HG03378 (cell line): ENCODE measurements at regions not wholly inside any gene's neighbourhood (a gene's known extent, or its start where the extent isn't known, plus 50 kb on each side); places are given as distances from the start of the nearest gene placed in this dataset.

Source experiments
- ATAC-seq: cut with Tn5 transposase; IDR thresholded peaks from one replicate; pipeline ENCODE4 v1.9.1; 2021; ENCODE audit warnings: mild to moderate bottlenecking, moderate library complexity; ENCODE audit not compliant: unreplicated experiment

- no peak for ATAC-seq
Measured at GRCh38 chr15:95296643-95297042, 1033.9 kb upstream of the NR2F2 start.

GRCh38 chr15:95298729-95299128 lies 1031.8 kb upstream of the NR2F2 start:
- ATAC-seq = no peak

GRCh38 chr15:95300958-95301357 lies 1029.5 kb upstream of the NR2F2 start:
- ATAC-seq = no peak

- ATAC-seq = no peak
Measured at GRCh38 chr15:95302206-95302605, 1028.3 kb upstream of the NR2F2 start.

GRCh38 chr15:95302809-95303208 lies 1027.7 kb upstream of the NR2F2 start:
- ATAC-seq = no peak

- no peak for ATAC-seq
Measured at GRCh38 chr15:95303713-95304112, 1026.8 kb upstream of the NR2F2 start.

- no peak for ATAC-seq
Measured at GRCh38 chr15:95304151-95304946, 1026.2 kb upstream of the NR2F2 start.

- ATAC-seq = no peak
Measured at GRCh38 chr15:95304947-95305400, 1025.5 kb upstream of the NR2F2 start.

- ATAC-seq = no peak
Measured at GRCh38 chr15:95307115-95307514, 1023.4 kb upstream of the NR2F2 start.

- no peak for ATAC-seq
Measured at GRCh38 chr15:95319242-95319641, 1011.3 kb upstream of the NR2F2 start.

- ATAC-seq = no peak
Measured at GRCh38 chr15:95323796-95324195, 1006.7 kb upstream of the NR2F2 start.

- no peak for ATAC-seq
Measured at GRCh38 chr15:95324656-95325055, 1005.8 kb upstream of the NR2F2 start.

- no peak for ATAC-seq
Measured at GRCh38 chr15:95325763-95326404, 1004.6 kb upstream of the NR2F2 start.

- ATAC-seq = no peak
Measured at GRCh38 chr15:95326431-95327182, 1003.9 kb upstream of the NR2F2 start.

GRCh38 chr15:95327183-95327525 lies 1003.3 kb upstream of the NR2F2 start:
- ATAC-seq = no peak

GRCh38 chr15:95327661-95328060 lies 1002.8 kb upstream of the NR2F2 start:
- ATAC-seq = no peak

GRCh38 chr15:95328559-95328958 lies 1001.9 kb upstream of the NR2F2 start:
- no peak for ATAC-seq

GRCh38 chr15:95329362-95329761 lies 1001.1 kb upstream of the NR2F2 start:
- ATAC-seq = no peak

- no peak for ATAC-seq
Measured at GRCh38 chr15:95341686-95342085, 988.8 kb upstream of the NR2F2 start.

- ATAC-seq = no peak
Measured at GRCh38 chr15:95345867-95346266, 984.6 kb upstream of the NR2F2 start.

GRCh38 chr15:95346721-95347475 lies 983.6 kb upstream of the NR2F2 start:
- ATAC-seq = no peak
